ENCODE measurements at regions not wholly inside any gene's neighbourhood (a gene's known extent, or its start where the extent isn't known, plus 50 kb on each side); places are given as distances from the start of the nearest gene placed in this dataset.

DNA sequence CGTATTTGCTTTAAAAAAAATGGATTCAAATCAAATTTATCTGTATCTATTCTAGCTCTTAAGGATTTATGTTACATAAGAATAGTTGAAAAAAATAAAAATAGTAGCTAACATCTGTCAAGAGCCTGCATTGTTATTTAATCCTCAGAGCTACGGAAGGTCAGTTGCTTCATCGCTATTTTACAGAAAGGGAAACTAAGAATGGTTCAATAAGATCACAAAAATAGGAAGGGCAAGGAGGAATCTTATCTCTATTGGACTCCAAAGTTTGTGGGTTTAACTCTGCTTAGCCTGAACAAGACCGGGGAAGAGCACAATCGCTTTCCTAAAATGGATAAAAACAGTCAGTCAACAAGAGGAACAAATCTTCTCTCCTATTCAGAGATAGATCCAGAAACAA is 270.2 kb upstream of the SMIM31 start:
- Mint-ChIP-seq H3K4me1 (peaks cover 16% of the 10 kb centered on the region), H3K27ac (no peak overlapping the region), H3K9me3 (no peaks in the 10 kb centered on the region), H3K27me3 (ENCODE audit: low read depth) (no peaks in the 10 kb centered on the region), H3K4me3 (no peak overlapping the region), H3K36me3 (no peaks in the 10 kb centered on the region)
- TF ChIP-seq, protein P1, sequence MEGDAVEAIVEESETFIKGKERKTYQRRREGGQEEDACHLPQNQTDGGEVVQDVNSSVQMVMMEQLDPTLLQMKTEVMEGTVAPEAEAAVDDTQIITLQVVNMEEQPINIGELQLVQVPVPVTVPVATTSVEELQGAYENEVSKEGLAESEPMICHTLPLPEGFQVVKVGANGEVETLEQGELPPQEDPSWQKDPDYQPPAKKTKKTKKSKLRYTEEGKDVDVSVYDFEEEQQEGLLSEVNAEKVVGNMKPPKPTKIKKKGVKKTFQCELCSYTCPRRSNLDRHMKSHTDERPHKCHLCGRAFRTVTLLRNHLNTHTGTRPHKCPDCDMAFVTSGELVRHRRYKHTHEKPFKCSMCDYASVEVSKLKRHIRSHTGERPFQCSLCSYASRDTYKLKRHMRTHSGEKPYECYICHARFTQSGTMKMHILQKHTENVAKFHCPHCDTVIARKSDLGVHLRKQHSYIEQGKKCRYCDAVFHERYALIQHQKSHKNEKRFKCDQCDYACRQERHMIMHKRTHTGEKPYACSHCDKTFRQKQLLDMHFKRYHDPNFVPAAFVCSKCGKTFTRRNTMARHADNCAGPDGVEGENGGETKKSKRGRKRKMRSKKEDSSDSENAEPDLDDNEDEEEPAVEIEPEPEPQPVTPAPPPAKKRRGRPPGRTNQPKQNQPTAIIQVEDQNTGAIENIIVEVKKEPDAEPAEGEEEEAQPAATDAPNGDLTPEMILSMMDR (IDR thresholded peaks at IDR 0.05; ENCODE audit: unreplicated experiment): no peak
- DNase-seq (ENCODE audit: low spot score in 2 of 2, unreplicated experiment in 2 of 2): no peak

DNA sequence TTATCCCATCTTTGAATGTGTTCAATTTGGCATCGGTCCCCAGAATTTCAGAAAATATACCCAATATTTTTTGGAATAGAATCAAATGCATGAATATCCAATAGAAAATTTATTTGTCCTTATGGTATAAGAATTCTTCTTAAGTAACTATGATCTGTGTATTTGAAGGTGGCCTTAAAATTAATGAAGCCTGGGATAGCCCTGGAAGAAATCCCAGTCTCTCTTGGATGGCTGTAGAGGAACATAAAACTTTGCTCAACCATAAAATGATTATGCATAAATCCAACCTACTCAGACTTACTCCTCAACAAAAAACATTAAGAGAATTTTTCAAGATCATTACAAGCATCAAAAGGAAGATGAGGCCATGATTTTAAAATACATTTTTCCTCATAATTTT is 269.4 kb upstream of the SMIM31 start:
- peaks cover 16% of the 10 kb centered on the region for H3K4me1 Mint-ChIP-seq

DNA sequence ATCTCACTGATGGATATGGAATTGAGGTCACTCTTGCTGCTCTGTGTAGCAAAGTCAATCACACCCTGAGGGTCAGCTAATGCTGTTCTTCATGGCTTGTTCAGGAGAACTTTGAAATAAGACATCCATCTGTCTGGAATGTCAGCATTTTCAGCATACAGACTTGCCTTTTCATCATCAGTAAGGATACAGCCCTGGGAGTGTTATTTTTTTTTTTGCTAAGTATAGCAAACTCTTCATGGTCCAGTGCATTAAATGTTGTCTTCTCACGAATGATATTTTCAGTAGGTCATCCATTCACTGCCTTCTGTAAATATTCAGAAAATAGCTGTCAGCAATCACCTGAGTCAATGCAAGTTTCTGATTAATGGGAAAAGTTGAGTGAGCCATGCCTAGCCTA is 268.8 kb upstream of the SMIM31 start:
- no peak for DNase-seq (ENCODE audit: low spot score in 2 of 2, unreplicated experiment in 2 of 2)
- Mint-ChIP-seq H3K4me1 (peaks cover 16% of the 10 kb centered on the region), H3K4me3 (no peak overlapping the region), H3K27me3 (ENCODE audit: low read depth) (no peaks in the 10 kb centered on the region), H3K36me3 (no peaks in the 10 kb centered on the region), H3K27ac (no peak overlapping the region), H3K9me3 (no peaks in the 10 kb centered on the region)
- TF ChIP-seq, protein P1 (IDR thresholded peaks at IDR 0.05; ENCODE audit: unreplicated experiment): no peak

More for the DNA sequence above, 269.4 kb upstream of the SMIM31 start:
- Mint-ChIP-seq H3K27ac (no peak overlapping the region), H3K27me3 (ENCODE audit: low read depth) (no peaks in the 10 kb centered on the region), H3K4me3 (no peak overlapping the region), H3K9me3 (no peaks in the 10 kb centered on the region), H3K36me3 (no peaks in the 10 kb centered on the region)
- no peak for DNase-seq (ENCODE audit: low spot score in 2 of 2, unreplicated experiment in 2 of 2)
- TF ChIP-seq, protein P1 (IDR thresholded peaks at IDR 0.05; ENCODE audit: unreplicated experiment): no peak

DNA sequence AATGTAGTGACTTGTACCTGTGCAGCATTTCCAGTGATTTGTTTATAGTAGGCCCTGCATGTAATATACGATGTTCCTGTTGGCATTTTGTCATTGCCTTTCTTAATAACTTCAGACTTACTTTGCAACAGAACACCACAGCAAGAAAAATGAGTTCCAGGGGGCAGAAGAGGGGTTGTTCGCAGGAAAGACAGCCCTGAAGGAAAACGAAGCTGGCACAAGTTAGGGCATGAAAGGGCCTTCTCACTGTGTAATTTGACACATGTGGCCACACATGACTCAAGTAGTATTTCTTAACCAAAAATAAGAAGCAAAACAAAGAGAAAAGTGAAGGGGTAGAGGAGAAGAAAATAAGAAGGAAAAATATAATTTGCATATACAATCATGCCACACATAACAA is 265.8 kb upstream of the SMIM31 start:
- Mint-ChIP-seq H3K36me3 (peaks cover 4% of the 10 kb centered on the region), H3K27me3 (ENCODE audit: low read depth) (no peaks in the 10 kb centered on the region), H3K4me1 (peaks cover 13% of the 10 kb centered on the region), H3K4me3 (no peak overlapping the region), H3K9me3 (peaks cover 16% of the 10 kb centered on the region), H3K27ac (no peak overlapping the region)
- TF ChIP-seq, protein P1 (IDR thresholded peaks at IDR 0.05; ENCODE audit: unreplicated experiment): no peak
- DNase-seq (ENCODE audit: low spot score in 2 of 2, unreplicated experiment in 2 of 2): no peak

DNA sequence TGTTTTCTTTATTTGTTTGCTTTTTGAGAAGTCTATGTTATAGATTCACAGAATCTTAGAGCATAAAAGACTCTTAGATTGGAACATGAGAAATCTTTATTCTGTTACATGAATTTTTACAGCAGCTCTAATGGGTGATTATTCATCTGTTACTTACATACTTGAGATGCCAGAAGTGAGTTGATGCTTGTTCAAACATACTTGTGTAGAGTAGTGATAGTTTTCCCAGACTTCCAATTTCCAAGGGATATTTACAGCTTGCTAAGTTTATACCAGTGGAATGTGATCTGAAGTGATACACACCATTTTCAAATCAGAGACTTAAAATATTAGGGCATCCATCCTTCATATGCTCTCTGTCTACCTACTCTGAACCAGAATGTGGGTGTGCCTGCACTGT is 252.9 kb upstream of the SMIM31 start:
- H3K4me3 Mint-ChIP-seq: no peak overlapping the region
- TF ChIP-seq, protein P1 (IDR thresholded peaks at IDR 0.05; ENCODE audit: unreplicated experiment): no peak
- no peaks in the 10 kb centered on the region for H3K27me3 Mint-ChIP-seq (ENCODE audit: low read depth)
- DNase-seq (ENCODE audit: low spot score in 2 of 2, unreplicated experiment in 2 of 2): no peak
- peaks cover 9% of the 10 kb centered on the region for H3K4me1 Mint-ChIP-seq
- H3K36me3 Mint-ChIP-seq: no peaks in the 10 kb centered on the region
- peaks cover 4% of the 10 kb centered on the region for H3K9me3 Mint-ChIP-seq
- H3K27ac Mint-ChIP-seq: peak overlapping the region; percentile 90

DNA sequence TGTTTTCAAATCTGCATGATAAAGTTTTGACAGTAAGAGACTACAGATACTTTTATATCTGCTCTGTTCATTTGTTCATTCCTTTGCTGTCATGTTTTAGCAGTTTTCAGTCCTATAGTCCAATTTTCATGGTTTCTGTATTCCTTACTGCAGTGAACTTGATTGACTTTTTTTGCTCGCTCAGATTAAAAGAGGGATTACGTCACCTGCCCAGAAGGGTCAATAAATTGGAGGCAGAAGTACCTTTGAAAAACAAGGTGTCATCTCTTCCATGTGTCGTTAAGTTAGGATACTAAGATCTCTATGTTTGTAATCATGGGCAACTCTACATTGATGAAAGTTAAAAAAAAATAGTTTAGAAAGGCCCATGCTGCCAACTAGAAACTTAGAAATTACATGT is 250.1 kb upstream of the SMIM31 start:
- Mint-ChIP-seq H3K4me3 (no peak overlapping the region), H3K36me3 (no peaks in the 10 kb centered on the region), H3K27ac (no peak overlapping the region), H3K9me3 (peaks cover 4% of the 10 kb centered on the region), H3K4me1 (peaks cover 22% of the 10 kb centered on the region), H3K27me3 (ENCODE audit: low read depth) (no peaks in the 10 kb centered on the region)
- DNase-seq (ENCODE audit: low spot score in 2 of 2, unreplicated experiment in 2 of 2): no peak
- TF ChIP-seq, protein P1 (IDR thresholded peaks at IDR 0.05; ENCODE audit: unreplicated experiment): no peak
